Endothelial cell of umbilical vein (primary cell): ENCODE measurements at regions not wholly inside any gene's neighbourhood (a gene's known extent, or its start where the extent isn't known, plus 50 kb on each side); places are given as distances from the start of the nearest gene placed in this dataset.

Experiments used
- CTCF ChIP-seq, 2 donors: IDR thresholded peaks; 1 replicate in 1 of 2; 2 replicates in 1 of 2; pipeline ENCODE4 v1.5.1; 2011; ENCODE audit warnings: low read length in 2 of 2, mild to moderate bottlenecking in 2 of 2, moderate library complexity in 2 of 2, control low read depth in 1 of 2, inconsistent platforms in 1 of 2, low read depth in 1 of 2; ENCODE audit not compliant: insufficient read depth in 1 of 2; ENCODE audit errors: extremely low read depth in 1 of 2
- JUN ChIP-seq: IDR thresholded peaks from 2 replicates; pipeline ENCODE4 v1.6.1; 2011; ENCODE audit warnings: borderline replicate concordance, low read depth; ENCODE audit not compliant: insufficient read length, insufficient read depth
- POLR2A ChIP-seq: IDR thresholded peaks from 2 replicates; pipeline ENCODE4 v1.6.1; 2012; ENCODE audit warnings: low read depth, mild to moderate bottlenecking, control low read depth, low read length

DNA sequence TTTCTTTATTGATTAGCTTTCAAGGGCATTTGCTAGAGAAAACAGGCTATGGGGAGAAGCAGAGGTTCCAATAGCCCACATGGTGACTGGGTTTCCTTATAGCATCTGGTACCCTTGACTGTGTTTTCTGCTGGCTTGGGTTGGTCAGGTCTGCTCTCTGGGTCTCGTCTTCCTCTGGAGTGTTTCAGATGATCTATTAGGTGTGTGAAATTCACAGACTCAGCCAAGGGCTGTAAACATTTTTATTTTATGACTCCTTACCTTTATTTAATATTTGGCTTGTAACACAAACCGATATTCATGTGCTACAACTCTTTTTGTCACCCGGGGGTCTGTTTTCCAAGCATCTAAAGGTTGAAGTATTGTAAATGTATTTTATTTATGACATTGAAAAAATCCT is 338.9 kb downstream of the GADD45G start:
- TF ChIP-seq CTCF (IDR thresholded peaks at IDR 0.05; ENCODE audit: extremely low read depth in 1 of 2, insufficient read depth in 1 of 2, low read depth in 1 of 2, low read length in 2 of 2) (no peak), POLR2A (no peak), JUN (no peak)
